Occipital lobe (tissue), 1 donor: ENCODE measurements at regions not wholly inside any gene's neighbourhood (a gene's known extent, or its start where the extent isn't known, plus 50 kb on each side); places are given as distances from the start of the nearest gene placed in this dataset.

Experiments used
- DNase-seq: peaks from one replicate; lab custom pipeline; 2025; lab: John Stamatoyannopoulos, UW

- DNase-seq, result no peak
Observed at GRCh38 chr10:84026821-84027257, 112.5 kb upstream of the GHITM start.

- no peak for DNase-seq
Observed at GRCh38 chr10:84029840-84030239, 109.5 kb upstream of the GHITM start.

- no peak for DNase-seq
Observed at GRCh38 chr10:84038035-84038434, 101.3 kb upstream of the GHITM start.

GRCh38 chr10:84039957-84040356, 99.4 kb upstream of the GHITM start:
- DNase-seq, result no peak

- no peak for DNase-seq
Observed at GRCh38 chr10:84047258-84048010, 91.9 kb upstream of the GHITM start.

- no peak for DNase-seq
Observed at GRCh38 chr10:84049645-84050011, 89.7 kb upstream of the GHITM start.

GRCh38 chr10:84053626-84054025, 85.7 kb upstream of the GHITM start:
- DNase-seq, result no peak

- no peak for DNase-seq
Observed at GRCh38 chr10:84054743-84055142, 84.6 kb upstream of the GHITM start.

GRCh38 chr10:84059526-84059925, 79.8 kb upstream of the GHITM start:
- no peak for DNase-seq

GRCh38 chr10:84063440-84063839, 75.9 kb upstream of the GHITM start:
- DNase-seq, result no peak

GRCh38 chr10:84065804-84066601, 73.3 kb upstream of the GHITM start:
- DNase-seq, result no peak

GRCh38 chr10:84074521-84074920, 64.8 kb upstream of the GHITM start:
- no peak for DNase-seq

GRCh38 chr10:84075226-84076046, 63.9 kb upstream of the GHITM start:
- DNase-seq, result no peak

GRCh38 chr10:84076047-84076388, 63.3 kb upstream of the GHITM start:
- no peak for DNase-seq

- DNase-seq, result no peak
Observed at GRCh38 chr10:84076540-84077195, 62.6 kb upstream of the GHITM start.

- DNase-seq, result no peak
Observed at GRCh38 chr10:84077768-84078167, 61.5 kb upstream of the GHITM start.

- no peak for DNase-seq
Observed at GRCh38 chr10:84078771-84079170, 60.5 kb upstream of the GHITM start.

- DNase-seq, result no peak
Observed at GRCh38 chr10:84084342-84084741, 55.0 kb upstream of the GHITM start.

- DNase-seq, result no peak
Observed at GRCh38 chr10:84087202-84087601, 52.1 kb upstream of the GHITM start.

GRCh38 chr10:84088626-84089025, 50.7 kb upstream of the GHITM start:
- no peak for DNase-seq

GRCh38 chr10:84089162-84089561, 50.1 kb upstream of the GHITM start:
- no peak for DNase-seq
